Stomach (tissue), 8 donors: ENCODE measurements at regions not wholly inside any gene's neighbourhood (a gene's known extent, or its start where the extent isn't known, plus 50 kb on each side); places are given as distances from the start of the nearest gene placed in this dataset.

Experiments
- DNase-seq, 2 donors: peaks; one replicate each; pipeline versions ENCODE4 v3.0.0 to v3.0.0-alpha.2; 2013 to 2019
- H3K27ac ChIP-seq, 5 donors: fragments of 200-600 bp in 4 of 5; sonication (generic) in 4 of 5; one replicate each; pipeline ENCODE4 v1.5.1; 2013 to 2019; ENCODE audit warnings: mild to moderate bottlenecking in 1 of 5, moderate library complexity in 1 of 5
- H3K27me3 ChIP-seq, 3 donors: fragments of 200-600 bp; sonication (generic); one replicate each; pipeline ENCODE4 v1.5.1; 2017 to 2019; ENCODE audit warnings: mixed run types in 1 of 3
- H3K36me3 ChIP-seq, 4 donors: fragments of 200-600 bp; sonication (generic); 1 replicate in 3 of 4; 2 replicates in 1 of 4; pipeline ENCODE4 v1.5.1; 2016 to 2019
- H3K4me1 ChIP-seq, 4 donors: fragments of 200-600 bp; sonication (generic); one replicate each; pipeline ENCODE4 v1.5.1; 2016 to 2019
- H3K4me3 ChIP-seq, 4 donors: fragments of 200-600 bp; sonication (generic) in 3 of 4; one replicate each; pipeline ENCODE4 v1.5.1; 2016 to 2019; ENCODE audit warnings: mild to moderate bottlenecking in 1 of 4
- H3K9me3 ChIP-seq, 4 donors: fragments of 200-600 bp; sonication (generic); one replicate each; pipeline ENCODE4 v1.5.1; 2016 to 2019
- CTCF ChIP-seq, 7 experiments: fragments of 450-650 bp in 4 of 7; fragments of 200-600 bp in 3 of 7; sonication (generic) in 3 of 7; IDR thresholded peaks; one replicate each; pipeline ENCODE4 v1.5.1; 2016 to 2019; ENCODE audit warnings: antibody characterized with exemption in 7 of 7, control low read depth in 2 of 7, mild to moderate bottlenecking in 1 of 7
- EP300 ChIP-seq: sonication (generic); formaldehyde crosslinking; IDR thresholded peaks from one replicate; pipeline ENCODE4 v1.6.1; 2017; ENCODE audit warnings: antibody characterized with exemption
- POLR2A ChIP-seq, 4 donors: fragments of 450-650 bp; IDR thresholded peaks; one replicate each; pipeline ENCODE4 v1.6.1; 2016; ENCODE audit warnings: antibody characterized with exemption in 4 of 4, control low read depth in 2 of 4, mild to moderate bottlenecking in 1 of 4, moderate library complexity in 1 of 4
- POLR2AphosphoS5 ChIP-seq, 3 donors: sonication (generic); formaldehyde crosslinking; IDR thresholded peaks; one replicate each; pipeline ENCODE4 v1.6.1; 2016; ENCODE audit warnings: antibody characterized with exemption in 3 of 3
- WGBS, 5 donors: extraction: QIAGEN DNeasy Blood & Tissue Kit in 3 of 5; methylation state at CpG; one replicate each; pipeline versions ENCODE4 v1.1.5 to v1.1.7; 2013 to 2018; 5-methylcytosine and 5-hydroxymethylcytosine counted together
- intact Hi-C: fragments of 100-400 bp; cut with DNase I; formaldehyde crosslinking; loops from one replicate; pipeline ENCODE4 v1.15.1; 2023; ENCODE audit warnings: low total_unique reads
- donor health status: healthy with polysubstance abuse.
- donor health status: Bipolar disorder and iron deficiency.
- donor health status: healthy.

DNA sequence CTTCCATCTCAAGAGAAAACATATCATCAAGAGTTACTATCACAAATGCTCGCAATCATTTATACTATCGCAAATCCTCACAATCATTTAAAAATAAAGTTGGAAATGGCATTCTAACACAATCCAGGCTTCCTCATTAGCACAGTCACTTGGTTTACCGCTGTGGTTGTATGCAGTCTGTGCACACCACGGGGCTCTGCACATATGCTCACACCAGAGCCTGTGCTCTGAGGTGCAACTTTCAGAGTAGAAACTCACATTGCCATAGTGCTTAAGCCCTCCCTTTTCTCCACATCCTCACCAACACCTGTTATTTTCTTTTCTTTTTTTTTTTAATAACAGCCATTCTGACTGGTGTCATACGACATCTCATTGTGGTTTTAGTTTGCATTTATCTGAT is 235.6 kb upstream of the KLF6 start:
- TF ChIP-seq CTCF (IDR thresholded peaks at IDR 0.05) (no peak), POLR2AphosphoS5 (IDR thresholded peaks at IDR 0.05) (no peak), POLR2A (IDR thresholded peaks at IDR 0.05) (no peak), EP300 (no peak)
- Histone ChIP-seq H3K36me3 (no peaks in the 10 kb centered on the region), H3K4me1 (no peaks in the 10 kb centered on the region), H3K27me3 (no peaks in the 10 kb centered on the region), H3K27ac (no peak overlapping the region), H3K4me3 (no peak overlapping the region), H3K9me3 (no peaks in the 10 kb centered on the region)
- intact Hi-C loops = no loop called here
- 88 to 96% (median 95%) methylated on average over 5 of the region's 5 CpGs for WGBS, 5 donors
- no peak for DNase-seq

DNA sequence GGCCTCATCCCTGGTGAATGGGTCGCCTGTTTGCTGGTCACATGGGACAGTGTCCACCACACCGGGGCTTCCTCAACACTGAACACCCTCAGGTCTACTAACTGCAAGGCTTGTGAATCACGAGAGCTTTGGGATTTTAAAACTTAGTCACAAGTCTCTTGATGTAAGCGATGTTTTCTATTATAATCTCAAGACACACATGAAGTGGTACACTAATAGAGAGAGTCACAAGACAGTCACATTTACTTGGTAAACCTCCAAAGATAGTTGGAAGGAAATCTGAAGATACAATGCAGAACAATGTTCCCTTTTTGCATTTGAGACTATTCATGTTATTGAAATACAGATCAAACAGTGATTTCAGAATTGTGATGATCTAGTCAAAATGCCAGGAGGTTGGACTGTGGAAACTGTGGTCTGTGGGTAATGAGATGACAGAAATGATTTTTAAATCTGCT is 233.1 kb upstream of the KLF6 start:
- intact Hi-C loops = no loop called here
- no peak for DNase-seq

DNA sequence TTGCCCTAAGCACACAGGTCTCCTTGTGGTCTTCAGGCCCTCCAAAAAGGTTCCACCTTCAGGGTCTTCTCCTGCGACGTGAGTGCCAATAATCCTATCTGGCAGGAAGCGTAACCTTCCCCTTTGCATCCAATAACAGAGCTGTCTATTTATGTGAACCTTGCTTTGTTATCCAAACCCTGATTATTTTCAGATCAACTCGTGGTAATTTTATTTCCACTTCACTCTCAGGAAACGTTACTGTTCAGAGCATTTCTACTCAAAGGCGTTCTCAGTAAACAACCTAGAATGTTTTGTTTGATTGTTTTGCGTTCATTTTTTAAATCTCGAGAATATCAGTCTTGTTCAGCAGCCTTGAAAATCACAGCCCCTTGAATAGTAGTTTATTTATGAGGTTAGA is 232.3 kb upstream of the KLF6 start:
- H3K4me3 ChIP-seq = no peak overlapping the region
- no peak overlapping the region for H3K27ac ChIP-seq
- no peaks in the 10 kb centered on the region for H3K27me3 ChIP-seq
- WGBS, 5 donors = 78 to 86% (median 79%) methylated on average over 8 of the region's 8 CpGs
- no peaks in the 10 kb centered on the region for H3K36me3 ChIP-seq
- intact Hi-C loops = no loop called here
- H3K9me3 ChIP-seq = no peaks in the 10 kb centered on the region
- peaks cover 0 to 8% (median 2%) of the 10 kb centered on the region in 4 donors for H3K4me1 ChIP-seq
- no peak for TF ChIP-seq EP300
- TF ChIP-seq CTCF (IDR thresholded peaks at IDR 0.05) = no peak
- no peak for TF ChIP-seq POLR2AphosphoS5 (IDR thresholded peaks at IDR 0.05)
- TF ChIP-seq POLR2A (IDR thresholded peaks at IDR 0.05) = no peak
- no peak for DNase-seq

More for the DNA sequence above, 233.1 kb upstream of the KLF6 start:
- Histone ChIP-seq H3K36me3 (no peaks in the 10 kb centered on the region), H3K27me3 (no peaks in the 10 kb centered on the region), H3K4me1 (peaks cover 0 to 8% (median 2%) of the 10 kb centered on the region in 4 donors), H3K4me3 (no peak overlapping the region), H3K9me3 (no peaks in the 10 kb centered on the region), H3K27ac (no peak overlapping the region)
- TF ChIP-seq POLR2AphosphoS5 (IDR thresholded peaks at IDR 0.05) (no peak), POLR2A (IDR thresholded peaks at IDR 0.05) (no peak), EP300 (no peak), CTCF (IDR thresholded peaks at IDR 0.05) (no peak)
- 77 to 90% (median 81%) methylated on average over 4 of the region's 4 CpGs for WGBS, 5 donors

- no peak for TF ChIP-seq POLR2A (IDR thresholded peaks at IDR 0.05)
- no peak for TF ChIP-seq CTCF (IDR thresholded peaks at IDR 0.05)
- TF ChIP-seq EP300 = no peak
- TF ChIP-seq POLR2AphosphoS5 (IDR thresholded peaks at IDR 0.05) = no peak
- Histone ChIP-seq H3K9me3 (no peaks in the 10 kb centered on the region), H3K27me3 (no peaks in the 10 kb centered on the region), H3K4me3 (no peak overlapping the region), H3K4me1 (peaks cover 0 to 8% (median 2%) of the 10 kb centered on the region in 4 donors), H3K36me3 (no peaks in the 10 kb centered on the region), H3K27ac (no peak overlapping the region)
- intact Hi-C loops = no loop called here
- DNase-seq = no peak
- 87 to 98% (median 95%) methylated on average over 10 of the region's 10 CpGs for WGBS, 5 donors
Measured at GRCh38 chr10:4016214-4016740, 231.3 kb upstream of the KLF6 start.
